COLO668 (cell line): ENCODE measurements at regions not wholly inside any gene's neighbourhood (a gene's known extent, or its start where the extent isn't known, plus 50 kb on each side); places are given as distances from the start of the nearest gene placed in this dataset.
"Not testable (repeated sequence)": the region's sequence is repeated elsewhere in the genome, so short reads cannot be mapped to it uniquely, and the experiment has no call there.

ENCODE experiments used
- DNase-seq: peaks from one replicate; lab custom pipeline; 2025; ENCODE audit not compliant: unreplicated experiment; lab: John Stamatoyannopoulos, UW

DNA sequence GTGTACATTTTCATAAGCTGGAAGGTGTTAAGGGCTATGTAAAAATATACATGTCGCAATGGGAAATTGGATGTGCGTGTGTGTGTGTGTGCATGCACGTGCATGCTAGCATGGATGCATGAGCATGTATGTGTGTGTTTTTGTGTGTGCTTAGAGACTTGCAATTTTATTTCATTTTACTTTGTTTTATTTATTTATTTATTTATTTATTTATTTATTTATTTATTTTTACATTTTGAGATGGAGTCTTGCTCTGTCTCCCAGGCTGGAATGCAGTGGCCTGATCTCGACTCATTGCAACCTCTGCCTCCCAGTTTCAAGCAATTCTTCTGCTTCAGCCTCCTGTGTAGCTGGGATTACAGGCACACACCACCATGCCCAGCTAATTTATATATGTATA, 50.4 kb upstream of the CDH9 start:
- not testable (repeated sequence) for DNase-seq
